AG10803 (cell line): ENCODE measurements at regions not wholly inside any gene's neighbourhood (a gene's known extent, or its start where the extent isn't known, plus 50 kb on each side); places are given as distances from the start of the nearest gene placed in this dataset.
A peak's percentile ranks its signal among the peaks of the same experiment; 100 is the strongest.

Source experiments
- DNase-seq: peaks from one replicate; pipeline ENCODE4 v3.0.0; 2010; ENCODE audit warnings: low read depth
- H3K4me3 ChIP-seq: 2 replicates; pipeline ENCODE4 v1.5.1; 2011; ENCODE audit warnings: mild to moderate bottlenecking, low read length, control low read depth
- TF ChIP-seq, protein P1 (sequence below): conservative IDR thresholded peaks from 2 replicates; pipeline ENCODE4 v1.5.1; 2011; ENCODE audit warnings: mild to moderate bottlenecking, low read length, control low read depth, inconsistent platforms

- no peak overlapping the region for H3K4me3 ChIP-seq
- TF ChIP-seq, protein P1, sequence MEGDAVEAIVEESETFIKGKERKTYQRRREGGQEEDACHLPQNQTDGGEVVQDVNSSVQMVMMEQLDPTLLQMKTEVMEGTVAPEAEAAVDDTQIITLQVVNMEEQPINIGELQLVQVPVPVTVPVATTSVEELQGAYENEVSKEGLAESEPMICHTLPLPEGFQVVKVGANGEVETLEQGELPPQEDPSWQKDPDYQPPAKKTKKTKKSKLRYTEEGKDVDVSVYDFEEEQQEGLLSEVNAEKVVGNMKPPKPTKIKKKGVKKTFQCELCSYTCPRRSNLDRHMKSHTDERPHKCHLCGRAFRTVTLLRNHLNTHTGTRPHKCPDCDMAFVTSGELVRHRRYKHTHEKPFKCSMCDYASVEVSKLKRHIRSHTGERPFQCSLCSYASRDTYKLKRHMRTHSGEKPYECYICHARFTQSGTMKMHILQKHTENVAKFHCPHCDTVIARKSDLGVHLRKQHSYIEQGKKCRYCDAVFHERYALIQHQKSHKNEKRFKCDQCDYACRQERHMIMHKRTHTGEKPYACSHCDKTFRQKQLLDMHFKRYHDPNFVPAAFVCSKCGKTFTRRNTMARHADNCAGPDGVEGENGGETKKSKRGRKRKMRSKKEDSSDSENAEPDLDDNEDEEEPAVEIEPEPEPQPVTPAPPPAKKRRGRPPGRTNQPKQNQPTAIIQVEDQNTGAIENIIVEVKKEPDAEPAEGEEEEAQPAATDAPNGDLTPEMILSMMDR: no peak
- DNase-seq: peak; percentile 65
These were observed 279.3 kb downstream of the DUSP6 start for GRCh38 chr12:89073027-89073398.

- no peak for DNase-seq
- TF ChIP-seq, protein P1: no peak
- no peak overlapping the region for H3K4me3 ChIP-seq
These were observed 279.8 kb downstream of the DUSP6 start for GRCh38 chr12:89072294-89073026.

DNA sequence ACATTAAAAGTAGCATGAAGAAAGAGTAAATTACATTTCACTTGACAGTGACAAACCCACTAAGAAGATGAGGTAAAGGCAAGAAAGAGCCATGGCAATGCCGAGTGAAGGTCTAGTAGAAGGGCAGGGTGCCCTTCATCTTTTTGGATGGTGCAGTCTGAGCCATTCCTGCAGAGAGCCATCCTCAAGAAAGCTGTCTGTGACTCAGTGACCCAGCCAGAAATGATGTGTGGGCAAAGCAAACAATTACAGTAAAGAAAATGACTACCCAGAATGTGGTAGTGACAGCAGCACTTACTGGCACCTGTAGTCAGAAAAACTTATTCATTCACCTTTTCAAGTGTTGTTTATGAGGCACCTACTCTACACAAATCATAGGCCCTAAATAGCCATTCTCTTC, 281.7 kb downstream of the DUSP6 start:
- DNase-seq: no peak
- TF ChIP-seq, protein P1: no peak

GRCh38 chr12:89069431-89069830, 282.9 kb downstream of the DUSP6 start:
- TF ChIP-seq, protein P1: no peak
- no peak for DNase-seq
- no peak overlapping the region for H3K4me3 ChIP-seq

More for the DNA sequence above, 281.7 kb downstream of the DUSP6 start:
- no peak overlapping the region for H3K4me3 ChIP-seq

DNA sequence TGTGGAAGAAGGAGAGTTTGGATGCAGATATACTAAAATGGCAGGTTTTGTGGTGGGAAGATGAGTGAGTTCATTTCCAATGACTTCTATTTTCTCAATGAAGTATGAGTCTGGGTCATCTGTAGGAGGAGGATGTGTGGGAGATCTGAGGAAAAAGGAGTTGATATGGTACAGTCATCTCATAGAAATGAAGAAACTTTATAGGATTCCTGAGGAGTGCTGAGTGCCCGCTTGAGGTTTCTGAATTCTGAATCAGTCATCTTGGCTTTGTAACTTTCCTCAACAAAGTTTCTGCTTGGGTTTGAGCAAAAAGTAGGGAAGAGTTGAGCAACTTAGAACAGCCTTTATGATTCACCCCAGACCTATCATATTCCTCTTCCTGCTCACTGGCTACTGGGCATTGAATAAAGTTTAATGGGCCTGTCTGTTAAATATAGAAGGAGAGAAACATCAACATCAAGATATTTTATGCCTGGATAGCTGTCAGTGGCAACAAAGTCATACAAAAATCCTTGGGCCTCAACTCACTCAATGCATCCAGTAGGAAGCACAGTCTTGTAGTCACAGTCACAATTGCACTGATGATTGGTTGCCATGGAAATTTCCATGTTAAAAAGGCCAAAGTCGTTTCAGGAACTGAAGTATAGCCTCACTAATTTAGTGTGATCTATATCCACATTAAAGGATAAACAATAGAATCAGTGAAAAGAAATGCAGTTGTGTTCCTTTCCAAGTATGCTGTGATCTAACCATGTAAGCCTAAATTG, 284.7 kb downstream of the DUSP6 start:
- TF ChIP-seq, protein P1: no peak
- peak; percentile 88 for DNase-seq
- no peak overlapping the region for H3K4me3 ChIP-seq

DNA sequence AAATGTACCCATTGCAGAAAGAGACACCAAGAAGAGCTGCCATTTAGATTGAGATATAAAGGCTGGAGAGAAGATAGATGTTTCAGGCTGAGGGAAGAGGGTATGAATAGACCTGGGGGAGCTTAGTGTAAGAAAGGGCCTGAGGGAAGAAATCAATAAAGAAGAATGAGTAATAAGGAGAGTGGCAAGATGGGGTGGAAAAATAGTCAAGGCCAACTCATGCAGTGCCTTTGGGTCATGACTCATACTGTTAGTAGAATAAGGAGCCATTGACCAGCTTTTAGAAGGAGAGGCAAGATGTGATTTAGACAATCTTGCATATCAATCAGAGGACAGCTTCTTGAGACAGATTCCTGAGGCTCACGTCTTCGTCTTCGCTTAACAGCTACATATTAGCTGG, 287.5 kb downstream of the DUSP6 start:
- no peak for DNase-seq
- TF ChIP-seq, protein P1: no peak
- H3K4me3 ChIP-seq: no peak overlapping the region

DNA sequence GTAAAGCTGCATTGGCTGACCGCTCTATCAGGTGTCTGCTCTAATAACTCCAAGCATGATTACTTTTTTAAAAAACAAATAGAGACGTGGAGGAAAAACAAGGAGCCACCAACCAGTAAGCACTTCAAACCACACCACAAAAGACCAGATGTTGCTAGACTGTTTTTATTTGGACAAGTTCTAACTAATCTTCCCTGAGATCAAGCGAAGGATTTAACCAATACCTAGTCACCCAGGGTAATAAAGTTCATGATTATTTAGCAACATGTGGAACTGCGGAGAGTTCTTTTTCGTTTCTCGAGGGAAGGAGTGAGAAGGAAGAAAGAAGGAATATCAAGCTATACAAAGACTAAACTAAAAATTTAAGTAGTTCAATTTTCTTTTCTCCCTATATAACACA, 288.1 kb downstream of the DUSP6 start:
- no peak for DNase-seq
- TF ChIP-seq, protein P1: no peak
- no peak overlapping the region for H3K4me3 ChIP-seq
